Activated naive CD4-positive, alpha-beta T cell (primary cell): ENCODE measurements at regions not wholly inside any gene's neighbourhood (a gene's known extent, or its start where the extent isn't known, plus 50 kb on each side); places are given as distances from the start of the nearest gene placed in this dataset.
"Not testable (repeated sequence)": the region's sequence is repeated elsewhere in the genome, so short reads cannot be mapped to it uniquely, and the experiment has no call there.

Experiments used
- DNase-seq, 4 experiments: peaks; one replicate each; lab custom pipeline; 2025; lab: John Stamatoyannopoulos, UW

- no peak for DNase-seq
Observed at GRCh38 chr7:69309601-69310000, 288.7 kb upstream of the AUTS2 start.

GRCh38 chr7:69311489-69311888, 286.8 kb upstream of the AUTS2 start:
- DNase-seq = no peak

- not testable (repeated sequence) for DNase-seq
Observed at GRCh38 chr7:69313852-69314251, 284.4 kb upstream of the AUTS2 start.

GRCh38 chr7:69318794-69319193, 279.5 kb upstream of the AUTS2 start:
- no peak for DNase-seq

GRCh38 chr7:69328516-69328915, 269.8 kb upstream of the AUTS2 start:
- no peak for DNase-seq

- no peak for DNase-seq
Observed at GRCh38 chr7:69334701-69335100, 263.6 kb upstream of the AUTS2 start.

- DNase-seq = no peak
Observed at GRCh38 chr7:69335331-69335730, 262.9 kb upstream of the AUTS2 start.

- no peak for DNase-seq
Observed at GRCh38 chr7:69336976-69337375, 261.3 kb upstream of the AUTS2 start.

- DNase-seq = no peak
Observed at GRCh38 chr7:69338144-69338543, 260.1 kb upstream of the AUTS2 start.

- no peak for DNase-seq
Observed at GRCh38 chr7:69341288-69341687, 257.0 kb upstream of the AUTS2 start.

- DNase-seq = no peak
Observed at GRCh38 chr7:69342154-69342884, 256.0 kb upstream of the AUTS2 start.

GRCh38 chr7:69349291-69349690, 249.0 kb upstream of the AUTS2 start:
- no peak for DNase-seq

GRCh38 chr7:69358163-69358821, 240.0 kb upstream of the AUTS2 start:
- DNase-seq = no peak

GRCh38 chr7:69359003-69359700, 239.1 kb upstream of the AUTS2 start:
- DNase-seq = no peak

GRCh38 chr7:69360913-69361312, 237.4 kb upstream of the AUTS2 start:
- DNase-seq = no peak

- no peak for DNase-seq
Observed at GRCh38 chr7:69363136-69363535, 235.1 kb upstream of the AUTS2 start.

GRCh38 chr7:69364813-69365643, 233.2 kb upstream of the AUTS2 start:
- no peak for DNase-seq

- DNase-seq = no peak
Observed at GRCh38 chr7:69365651-69366192, 232.6 kb upstream of the AUTS2 start.

- DNase-seq = no peak
Observed at GRCh38 chr7:69367780-69368179, 230.5 kb upstream of the AUTS2 start.

- no peak for DNase-seq
Observed at GRCh38 chr7:69373171-69374043, 224.9 kb upstream of the AUTS2 start.

GRCh38 chr7:69374044-69374425, 224.2 kb upstream of the AUTS2 start:
- DNase-seq = no peak
